Osteoblast (primary cell): ENCODE measurements at regions not wholly inside any gene's neighbourhood (a gene's known extent, or its start where the extent isn't known, plus 50 kb on each side); places are given as distances from the start of the nearest gene placed in this dataset.
"Not testable (repeated sequence)": the region's sequence is repeated elsewhere in the genome, so short reads cannot be mapped to it uniquely, and the experiment has no call there.

Experiments used
- DNase-seq: peaks from one replicate; pipeline ENCODE4 v3.0.0; 2011; ENCODE audit warnings: low spot score, mixed read lengths; ENCODE audit not compliant: insufficient read length; ENCODE audit errors: missing footprints
- H2AFZ ChIP-seq: 2 replicates; pipeline ENCODE4 v1.6.0; 2011; ENCODE audit warnings: mild to moderate bottlenecking, low read length
- H3K27ac ChIP-seq: 2 replicates; pipeline ENCODE4 v1.5.1; 2011; ENCODE audit warnings: mild to moderate bottlenecking, low read depth, low read length, moderate library complexity
- H3K27me3 ChIP-seq: 2 replicates; pipeline ENCODE4 v1.6.0; 2012; ENCODE audit warnings: mild to moderate bottlenecking, control low read depth, inconsistent platforms, low read length, moderate library complexity; ENCODE audit not compliant: insufficient read depth
- H3K36me3 ChIP-seq: 2 replicates; pipeline ENCODE4 v1.5.1; 2011; ENCODE audit warnings: mild to moderate bottlenecking, low read length, control low read depth, moderate library complexity; ENCODE audit not compliant: insufficient read depth
- H3K4me1 ChIP-seq: 2 replicates; pipeline ENCODE4 v1.5.1; 2011; ENCODE audit warnings: mild to moderate bottlenecking, low read length, control low read depth, moderate library complexity; ENCODE audit not compliant: insufficient read depth
- H3K4me2 ChIP-seq: 2 replicates; pipeline ENCODE4 v1.6.0; 2011; ENCODE audit warnings: mild to moderate bottlenecking, low read length; ENCODE audit not compliant: insufficient read depth
- H3K4me3 ChIP-seq: fragments of 200-600 bp; sonication (generic); 3 replicates; pipeline ENCODE4 v1.5.1; 2012; ENCODE audit warnings: mild to moderate bottlenecking, low read length, inconsistent platforms; ENCODE audit not compliant: insufficient read depth
- H3K79me2 ChIP-seq: 2 replicates; pipeline ENCODE4 v1.6.0; 2012; ENCODE audit warnings: mild to moderate bottlenecking, low read length, control low read depth, inconsistent platforms; ENCODE audit not compliant: insufficient read depth
- H3K9me3 ChIP-seq: 2 replicates; pipeline ENCODE4 v1.5.1; 2011; ENCODE audit warnings: low read depth, low read length, control low read depth
- H4K20me1 ChIP-seq: 2 replicates; pipeline ENCODE4 v1.6.0; 2012; ENCODE audit warnings: mild to moderate bottlenecking, low read length, control low read depth; ENCODE audit not compliant: insufficient read depth
- CTCF ChIP-seq: IDR thresholded peaks from 2 replicates; pipeline ENCODE4 v1.5.1; 2011; ENCODE audit warnings: mild to moderate bottlenecking, low read depth, low read length, moderate library complexity; ENCODE audit errors: extremely low read depth

- TF ChIP-seq CTCF = no peak
- no peak for DNase-seq
- H4K20me1 ChIP-seq = no peaks in the 10 kb centered on the region
- H3K9me3 ChIP-seq = no peaks in the 10 kb centered on the region
- no peak overlapping the region for H3K4me3 ChIP-seq
- no peaks in the 10 kb centered on the region for H3K79me2 ChIP-seq
- H2AFZ ChIP-seq = no peak overlapping the region
- no peak overlapping the region for H3K4me2 ChIP-seq
- no peaks in the 10 kb centered on the region for H3K4me1 ChIP-seq
- no peaks in the 10 kb centered on the region for H3K27me3 ChIP-seq
- H3K36me3 ChIP-seq = no peaks in the 10 kb centered on the region
- H3K27ac ChIP-seq = no peak overlapping the region
Measured at GRCh38 chr10:30527623-30528428, 93.8 kb downstream of the MAP3K8 start.

- not testable (repeated sequence) for H3K4me2 ChIP-seq, H3K27ac ChIP-seq, H3K9me3 ChIP-seq, H3K79me2 ChIP-seq, H4K20me1 ChIP-seq, H3K4me1 ChIP-seq, H2AFZ ChIP-seq, H3K4me3 ChIP-seq, H3K36me3 ChIP-seq, H3K27me3 ChIP-seq, DNase-seq
Measured at GRCh38 chr10:30522661-30523078, 88.7 kb downstream of the MAP3K8 start.

GRCh38 chr10:30518907-30519306 is 84.9 kb downstream of the MAP3K8 start:
- no peak overlapping the region for H2AFZ ChIP-seq
- no peak overlapping the region for H3K4me3 ChIP-seq
- H3K27ac ChIP-seq = no peak overlapping the region
- H3K27me3 ChIP-seq = peaks cover 4% of the 10 kb centered on the region
- no peaks in the 10 kb centered on the region for H3K4me1 ChIP-seq
- H3K79me2 ChIP-seq = no peaks in the 10 kb centered on the region
- H4K20me1 ChIP-seq = no peaks in the 10 kb centered on the region
- no peak overlapping the region for H3K4me2 ChIP-seq
- H3K36me3 ChIP-seq = no peaks in the 10 kb centered on the region
- H3K9me3 ChIP-seq = no peaks in the 10 kb centered on the region
- no peak for TF ChIP-seq CTCF
- DNase-seq = no peak
